ENCODE measurements at regions not wholly inside any gene's neighbourhood (a gene's known extent, or its start where the extent isn't known, plus 50 kb on each side); places are given as distances from the start of the nearest gene placed in this dataset.
"Not testable (repeated sequence)": the region's sequence is repeated elsewhere in the genome, so short reads cannot be mapped to it uniquely, and the experiment has no call there.

- DNase-seq (ENCODE audit: low read depth), result no peak
Observed at GRCh38 chr16:47858333-47858982, 297.3 kb downstream of the ABCC12 start.

- DNase-seq (ENCODE audit: low read depth), result no peak
Observed at GRCh38 chr16:47855431-47855830, 300.4 kb downstream of the ABCC12 start.

GRCh38 chr16:47854737-47855136 is 301.1 kb downstream of the ABCC12 start:
- DNase-seq (ENCODE audit: low read depth), result no peak

GRCh38 chr16:47852991-47853390 is 302.8 kb downstream of the ABCC12 start:
- DNase-seq (ENCODE audit: low read depth), result no peak

- DNase-seq (ENCODE audit: low read depth), result no peak
Observed at GRCh38 chr16:47851146-47851545, 304.6 kb downstream of the ABCC12 start.

- no peak for DNase-seq (ENCODE audit: low read depth)
Observed at GRCh38 chr16:47849736-47850135, 306.1 kb downstream of the ABCC12 start.

- no peak for DNase-seq (ENCODE audit: low read depth)
Observed at GRCh38 chr16:47848421-47849109, 307.2 kb downstream of the ABCC12 start.

GRCh38 chr16:47847220-47847970 is 308.4 kb downstream of the ABCC12 start:
- DNase-seq (ENCODE audit: low read depth), result no peak

- DNase-seq (ENCODE audit: low read depth), result no peak
Observed at GRCh38 chr16:47834485-47835024, 321.2 kb downstream of the ABCC12 start.

- no peak for DNase-seq (ENCODE audit: low read depth)
Observed at GRCh38 chr16:47833771-47834170, 322.0 kb downstream of the ABCC12 start.

GRCh38 chr16:47829850-47830600 is 325.8 kb downstream of the ABCC12 start:
- no peak for DNase-seq (ENCODE audit: low read depth)

- DNase-seq (ENCODE audit: low read depth), result no peak
Observed at GRCh38 chr16:47826070-47826469, 329.7 kb downstream of the ABCC12 start.

GRCh38 chr16:47817048-47817447 is 338.7 kb downstream of the ABCC12 start:
- DNase-seq (ENCODE audit: low read depth), result no peak

- DNase-seq (ENCODE audit: low read depth), result no peak
Observed at GRCh38 chr16:47816511-47816910, 339.3 kb downstream of the ABCC12 start.

- no peak for DNase-seq (ENCODE audit: low read depth)
Observed at GRCh38 chr16:47815655-47816054, 340.1 kb downstream of the ABCC12 start.

- not testable (repeated sequence) for DNase-seq (ENCODE audit: low read depth)
Observed at GRCh38 chr16:47811758-47812157, 344.0 kb downstream of the ABCC12 start.

GRCh38 chr16:47806309-47806847 is 345.2 kb downstream of the PHKB start:
- no peak for DNase-seq (ENCODE audit: low read depth)

- no peak for DNase-seq (ENCODE audit: low read depth)
Observed at GRCh38 chr16:47787696-47788095, 326.6 kb downstream of the PHKB start.

GRCh38 chr16:47781673-47782072 is 320.5 kb downstream of the PHKB start:
- DNase-seq (ENCODE audit: low read depth), result no peak

- DNase-seq (ENCODE audit: low read depth), result no peak
Observed at GRCh38 chr16:47780213-47780875, 319.2 kb downstream of the PHKB start.
